GM12878 (cell line): ENCODE measurements at regions not wholly inside any gene's neighbourhood (a gene's known extent, or its start where the extent isn't known, plus 50 kb on each side); places are given as distances from the start of the nearest gene placed in this dataset.
"Not testable (repeated sequence)": the region's sequence is repeated elsewhere in the genome, so short reads cannot be mapped to it uniquely, and the experiment has no call there.

Experiments
- CBX3 ChIP-seq: fragments of 200-600 bp; sonication (generic); IDR thresholded peaks from 2 replicates; pipeline ENCODE4 v1.6.1; 2016; ENCODE audit warnings: low read depth, borderline replicate concordance
- CTCF ChIP-seq, 3 experiments: IDR thresholded peaks in 2 of 3; conservative IDR thresholded peaks in 1 of 3; 2 replicates each; pipeline ENCODE4 v1.5.1; 2011; ENCODE audit warnings: low read depth in 3 of 3, low read length in 3 of 3, mild to moderate bottlenecking in 3 of 3, control low read depth in 2 of 3, moderate library complexity in 2 of 3, inconsistent platforms in 1 of 3, mixed read lengths in 1 of 3; ENCODE audit not compliant: control insufficient read depth in 2 of 3, insufficient read depth in 1 of 3; ENCODE audit errors: extremely low read depth in 1 of 3
- POLR2A ChIP-seq: IDR thresholded peaks from 2 replicates; pipeline ENCODE4 v1.6.1; 2011; ENCODE audit warnings: low read depth, mild to moderate bottlenecking, low read length
- POLR2AphosphoS5 ChIP-seq: IDR thresholded peaks from 2 replicates; pipeline ENCODE4 v1.6.1; 2011; ENCODE audit warnings: mild to moderate bottlenecking, low read length, inconsistent platforms
- YBX1 ChIP-seq: fragments of 450-650 bp; IDR thresholded peaks from 2 replicates; pipeline ENCODE4 v1.6.1; 2016; ENCODE audit warnings: antibody characterized with exemption
- ZNF24 ChIP-seq: fragments of 450-650 bp; IDR thresholded peaks from 2 replicates; pipeline ENCODE4 v1.6.1; 2017; ENCODE audit warnings: antibody characterized with exemption, mild to moderate bottlenecking

DNA sequence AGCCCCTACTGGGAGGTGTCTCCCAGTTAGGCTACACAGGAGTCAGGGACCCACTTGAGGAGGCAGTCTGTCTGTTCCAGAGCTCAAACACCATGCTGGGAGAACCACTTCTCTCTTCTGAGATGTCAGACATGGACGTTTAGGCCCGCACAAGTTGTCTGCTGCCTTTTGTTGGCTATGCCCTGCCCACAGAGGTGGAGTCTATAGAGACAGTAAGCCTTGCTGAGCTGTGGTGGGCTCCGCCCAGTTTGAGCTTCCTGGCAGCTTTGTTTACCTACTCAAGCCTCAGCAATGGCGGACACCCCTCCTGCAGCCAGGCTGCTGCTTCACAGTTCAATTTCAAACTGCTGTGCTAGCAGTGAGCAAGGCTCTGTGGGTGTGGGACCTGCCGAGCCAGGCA lies 88.6 kb upstream of the HAND2 start:
- TF ChIP-seq CTCF (IDR thresholded peaks at IDR 0.05 in 2 of 3, conservative IDR thresholded peaks at IDR 0.05 in 1 of 3; ENCODE audit: control insufficient read depth in 2 of 3, extremely low read depth in 1 of 3, insufficient read depth in 1 of 3, low read depth in 3 of 3, low read length in 3 of 3); CBX3; ZNF24; POLR2A; YBX1; POLR2AphosphoS5: not testable (repeated sequence)
